Mesothelial cell of epicardium (in vitro differentiated cells): ENCODE measurements at regions not wholly inside any gene's neighbourhood (a gene's known extent, or its start where the extent isn't known, plus 50 kb on each side); places are given as distances from the start of the nearest gene placed in this dataset.

Source experiments
- DNase-seq, 2 experiments: peaks; one replicate each; pipeline ENCODE4 v3.0.0; 2021; ENCODE audit warnings: low spot score in 2 of 2; ENCODE audit not compliant: unreplicated experiment in 2 of 2
- H3K27ac Mint-ChIP-seq: 2 replicates; pipeline ENCODE4 v1.8.0; 2021; ENCODE audit warnings: mixed read lengths
- H3K27me3 Mint-ChIP-seq: 2 replicates; pipeline ENCODE4 v1.8.0; 2021; ENCODE audit warnings: low read depth, mixed read lengths
- H3K36me3 Mint-ChIP-seq: 2 replicates; pipeline ENCODE4 v1.8.0; 2021; ENCODE audit warnings: mixed read lengths
- H3K4me1 Mint-ChIP-seq: 2 replicates; pipeline ENCODE4 v1.8.0; 2021; ENCODE audit warnings: mixed read lengths
- H3K4me3 Mint-ChIP-seq: 2 replicates; pipeline ENCODE4 v1.8.0; 2021; ENCODE audit warnings: mild to moderate bottlenecking, moderate library complexity, mixed read lengths
- H3K9me3 Mint-ChIP-seq: 2 replicates; pipeline ENCODE4 v1.8.0; 2021; ENCODE audit warnings: mixed read lengths
- TF ChIP-seq, protein P1 (sequence below): fragments of 200-600 bp; sonication (generic); IDR thresholded peaks from one replicate; pipeline ENCODE4 v1.5.0; 2021; ENCODE audit warnings: antibody characterized with exemption; ENCODE audit not compliant: unreplicated experiment

DNA sequence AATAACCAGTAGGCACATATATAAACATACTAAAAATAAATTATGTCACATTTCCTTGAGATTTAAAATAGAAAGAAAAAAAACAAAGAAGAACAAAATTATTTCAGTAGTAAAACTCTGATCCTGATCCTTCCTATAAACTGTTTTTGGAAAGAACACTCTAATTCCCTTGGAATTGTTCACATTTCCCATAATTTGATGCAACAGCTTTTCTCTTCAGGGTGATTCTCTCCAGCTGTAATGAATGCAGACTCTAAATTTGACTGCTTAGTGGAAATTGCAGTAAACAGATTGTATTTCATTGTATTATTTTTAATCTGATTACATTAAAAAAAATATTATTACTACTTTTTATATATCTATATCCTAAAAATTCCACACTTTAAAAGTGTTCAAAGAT, 70.2 kb upstream of the ABI3BP start:
- H3K9me3 Mint-ChIP-seq = peaks cover 31% of the 10 kb centered on the region
- no peak for DNase-seq
- peaks cover 1% of the 10 kb centered on the region for H3K4me1 Mint-ChIP-seq
- H3K27ac Mint-ChIP-seq = no peak overlapping the region
- no peaks in the 10 kb centered on the region for H3K27me3 Mint-ChIP-seq
- no peak overlapping the region for H3K4me3 Mint-ChIP-seq
- TF ChIP-seq, protein P1, sequence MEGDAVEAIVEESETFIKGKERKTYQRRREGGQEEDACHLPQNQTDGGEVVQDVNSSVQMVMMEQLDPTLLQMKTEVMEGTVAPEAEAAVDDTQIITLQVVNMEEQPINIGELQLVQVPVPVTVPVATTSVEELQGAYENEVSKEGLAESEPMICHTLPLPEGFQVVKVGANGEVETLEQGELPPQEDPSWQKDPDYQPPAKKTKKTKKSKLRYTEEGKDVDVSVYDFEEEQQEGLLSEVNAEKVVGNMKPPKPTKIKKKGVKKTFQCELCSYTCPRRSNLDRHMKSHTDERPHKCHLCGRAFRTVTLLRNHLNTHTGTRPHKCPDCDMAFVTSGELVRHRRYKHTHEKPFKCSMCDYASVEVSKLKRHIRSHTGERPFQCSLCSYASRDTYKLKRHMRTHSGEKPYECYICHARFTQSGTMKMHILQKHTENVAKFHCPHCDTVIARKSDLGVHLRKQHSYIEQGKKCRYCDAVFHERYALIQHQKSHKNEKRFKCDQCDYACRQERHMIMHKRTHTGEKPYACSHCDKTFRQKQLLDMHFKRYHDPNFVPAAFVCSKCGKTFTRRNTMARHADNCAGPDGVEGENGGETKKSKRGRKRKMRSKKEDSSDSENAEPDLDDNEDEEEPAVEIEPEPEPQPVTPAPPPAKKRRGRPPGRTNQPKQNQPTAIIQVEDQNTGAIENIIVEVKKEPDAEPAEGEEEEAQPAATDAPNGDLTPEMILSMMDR = no peak
- H3K36me3 Mint-ChIP-seq = no peaks in the 10 kb centered on the region

DNA sequence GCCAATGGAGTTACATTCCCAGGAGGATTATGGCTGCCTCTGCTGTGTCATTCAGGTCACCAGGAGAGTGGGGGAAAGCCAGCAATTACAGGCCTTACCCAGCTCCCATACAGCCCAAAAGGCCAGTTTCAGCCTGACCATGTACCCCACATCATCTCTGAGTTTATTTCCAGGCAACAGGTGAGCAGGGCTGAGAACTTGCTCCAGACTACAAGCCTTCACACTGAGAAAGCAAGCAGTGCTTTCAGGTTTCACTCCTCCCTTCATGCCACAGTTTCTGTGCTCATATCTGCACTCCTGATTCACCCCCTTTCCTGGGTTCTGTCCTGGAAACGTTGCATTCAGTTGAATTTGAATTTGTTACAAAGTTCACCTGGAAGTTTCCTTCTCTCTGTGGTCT, 68.1 kb upstream of the ABI3BP start:
- peaks cover 52% of the 10 kb centered on the region for H3K9me3 Mint-ChIP-seq
- no peak for DNase-seq

DNA sequence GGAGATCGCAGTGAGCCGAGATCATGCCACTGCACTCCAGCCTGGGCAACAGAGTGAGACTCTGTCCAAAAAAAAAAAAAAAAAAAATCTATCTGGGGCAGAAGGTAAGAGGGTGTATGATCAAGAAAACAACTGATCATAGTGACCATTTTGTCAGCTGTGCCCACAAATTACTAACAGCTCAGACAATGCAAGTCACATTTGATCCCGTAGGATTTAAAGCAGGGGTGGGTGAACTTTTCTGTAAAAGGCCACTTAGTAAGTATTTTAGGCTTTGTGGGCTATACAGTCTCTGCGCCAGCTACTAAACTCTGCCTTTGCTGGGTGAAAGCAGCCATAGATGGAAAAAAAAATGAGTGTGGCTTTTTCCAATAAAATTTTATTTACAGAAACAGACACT, 57.6 kb upstream of the ABI3BP start:
- TF ChIP-seq, protein P1 = no peak
- DNase-seq = no peak
- Mint-ChIP-seq H3K36me3 (no peaks in the 10 kb centered on the region), H3K27me3 (no peaks in the 10 kb centered on the region), H3K9me3 (peaks cover 3% of the 10 kb centered on the region), H3K27ac (no peak overlapping the region), H3K4me3 (no peak overlapping the region), H3K4me1 (peaks cover 5% of the 10 kb centered on the region)

More for the DNA sequence above, 68.1 kb upstream of the ABI3BP start:
- TF ChIP-seq, protein P1 = no peak
- Mint-ChIP-seq H3K36me3 (peaks cover 4% of the 10 kb centered on the region), H3K27ac (no peak overlapping the region), H3K27me3 (no peaks in the 10 kb centered on the region), H3K4me1 (no peaks in the 10 kb centered on the region), H3K4me3 (no peak overlapping the region)

DNA sequence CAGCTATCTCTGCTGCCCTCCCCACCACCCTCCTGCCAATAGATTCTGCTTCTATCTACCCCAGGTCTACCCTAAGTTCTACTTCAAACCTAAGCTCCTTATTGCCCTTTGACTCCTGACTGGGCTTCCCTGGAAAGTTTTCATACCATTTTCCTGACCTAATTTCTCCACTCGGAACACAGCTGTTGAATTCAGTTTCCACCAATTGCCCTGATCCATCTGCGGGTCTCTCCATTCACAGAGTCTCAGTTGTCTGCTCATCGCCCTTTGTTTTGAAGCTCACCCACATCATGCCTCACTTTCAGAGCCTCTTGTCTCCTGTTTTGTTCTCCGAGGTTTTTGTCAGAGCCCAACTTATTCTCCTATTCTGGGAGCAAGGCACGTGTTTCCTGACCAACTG, 56.8 kb upstream of the ABI3BP start:
- Mint-ChIP-seq H3K36me3 (no peaks in the 10 kb centered on the region), H3K4me3 (no peak overlapping the region), H3K27me3 (no peaks in the 10 kb centered on the region), H3K27ac (no peak overlapping the region), H3K9me3 (peaks cover 3% of the 10 kb centered on the region), H3K4me1 (peaks cover 5% of the 10 kb centered on the region)
- no peak for DNase-seq
- TF ChIP-seq, protein P1 = no peak

DNA sequence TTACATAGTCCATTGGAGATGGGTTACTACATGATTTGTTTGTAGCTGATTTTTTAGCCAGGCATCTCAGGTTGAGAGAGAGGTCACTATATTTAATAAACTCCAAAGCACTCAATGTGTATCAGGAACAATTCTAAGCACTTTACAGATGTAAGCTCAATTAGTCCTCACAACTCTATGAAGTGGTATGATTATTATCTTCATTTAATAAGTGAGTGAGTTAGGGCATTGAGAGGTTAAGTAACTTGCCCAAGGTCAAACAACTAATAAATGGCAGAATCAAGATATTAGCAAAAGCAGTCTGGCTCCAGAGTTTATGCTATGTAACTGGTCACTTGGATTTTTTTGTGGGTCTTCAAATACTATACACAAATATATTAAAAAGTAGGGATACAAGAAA, 56.3 kb upstream of the ABI3BP start:
- Mint-ChIP-seq H3K4me3 (no peak overlapping the region), H3K36me3 (no peaks in the 10 kb centered on the region), H3K27ac (no peak overlapping the region), H3K27me3 (no peaks in the 10 kb centered on the region), H3K9me3 (peaks cover 3% of the 10 kb centered on the region), H3K4me1 (peaks cover 5% of the 10 kb centered on the region)
- no peak for DNase-seq
- TF ChIP-seq, protein P1 = no peak

DNA sequence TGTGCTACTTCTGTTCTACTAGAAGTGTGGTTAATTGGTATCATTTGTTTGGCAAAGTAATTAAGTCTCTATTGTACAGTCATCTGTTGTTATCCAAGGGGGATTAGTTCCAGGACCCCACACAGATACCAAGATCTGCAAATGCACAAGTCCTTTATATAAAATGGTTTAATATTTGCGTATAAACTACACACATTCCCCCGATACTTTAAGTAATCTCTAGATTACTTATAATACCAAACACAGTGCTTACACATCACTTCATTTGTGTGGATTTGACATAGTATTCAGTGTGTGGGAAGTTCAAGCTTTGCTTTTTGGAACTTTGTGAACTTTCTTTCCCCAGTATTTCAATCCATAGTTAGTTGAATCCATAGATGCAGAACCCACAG, 50.5 kb upstream of the ABI3BP start:
- Mint-ChIP-seq H3K27me3 (no peaks in the 10 kb centered on the region), H3K27ac (no peak overlapping the region), H3K4me3 (no peak overlapping the region), H3K4me1 (peaks cover 2% of the 10 kb centered on the region), H3K36me3 (no peaks in the 10 kb centered on the region), H3K9me3 (peaks cover 10% of the 10 kb centered on the region)
- no peak for DNase-seq
- TF ChIP-seq, protein P1 = no peak
